ENCODE measurements at regions not wholly inside any gene's neighbourhood (a gene's known extent, or its start where the extent isn't known, plus 50 kb on each side); places are given as distances from the start of the nearest gene placed in this dataset.
"Not testable (repeated sequence)": the region's sequence is repeated elsewhere in the genome, so short reads cannot be mapped to it uniquely, and the experiment has no call there.

DNA sequence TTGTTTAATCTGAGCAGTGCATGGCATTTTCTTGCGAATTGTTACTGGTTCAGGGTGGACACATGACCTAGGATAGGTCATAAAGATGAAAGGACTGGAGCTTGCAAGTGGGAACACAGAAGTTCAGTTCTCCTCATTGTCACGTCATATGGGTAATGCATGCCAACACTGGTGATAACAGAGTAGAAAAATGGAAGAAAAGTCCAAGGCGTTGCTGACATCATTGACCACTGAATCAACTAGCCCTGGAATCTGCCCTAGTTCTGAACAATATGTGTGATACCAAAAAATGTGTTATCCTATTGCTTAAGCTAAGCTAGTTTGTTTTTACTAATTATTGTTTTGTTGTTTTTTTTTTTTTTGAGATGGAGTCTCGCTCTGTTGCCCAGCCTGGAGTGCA, 234.2 kb upstream of the MAF start:
- no peak for DNase-seq
- H3K27ac ChIP-seq, result no peak overlapping the region
- H3K9me2 ChIP-seq (ENCODE audit: insufficient read depth), result no peaks in the 10 kb centered on the region; the same call in 1 of the 2 replicates
- POLR2A ChIA-PET (ENCODE audit: unreplicated experiment), result no interaction called here
- H2AFZ ChIP-seq, result no peak overlapping the region
- CTCF ChIA-PET, result no interaction called here
- no peaks in the 10 kb centered on the region for H3K9me3 ChIP-seq (ENCODE audit: insufficient read depth, low read depth)
- TF ChIP-seq, protein P1, sequence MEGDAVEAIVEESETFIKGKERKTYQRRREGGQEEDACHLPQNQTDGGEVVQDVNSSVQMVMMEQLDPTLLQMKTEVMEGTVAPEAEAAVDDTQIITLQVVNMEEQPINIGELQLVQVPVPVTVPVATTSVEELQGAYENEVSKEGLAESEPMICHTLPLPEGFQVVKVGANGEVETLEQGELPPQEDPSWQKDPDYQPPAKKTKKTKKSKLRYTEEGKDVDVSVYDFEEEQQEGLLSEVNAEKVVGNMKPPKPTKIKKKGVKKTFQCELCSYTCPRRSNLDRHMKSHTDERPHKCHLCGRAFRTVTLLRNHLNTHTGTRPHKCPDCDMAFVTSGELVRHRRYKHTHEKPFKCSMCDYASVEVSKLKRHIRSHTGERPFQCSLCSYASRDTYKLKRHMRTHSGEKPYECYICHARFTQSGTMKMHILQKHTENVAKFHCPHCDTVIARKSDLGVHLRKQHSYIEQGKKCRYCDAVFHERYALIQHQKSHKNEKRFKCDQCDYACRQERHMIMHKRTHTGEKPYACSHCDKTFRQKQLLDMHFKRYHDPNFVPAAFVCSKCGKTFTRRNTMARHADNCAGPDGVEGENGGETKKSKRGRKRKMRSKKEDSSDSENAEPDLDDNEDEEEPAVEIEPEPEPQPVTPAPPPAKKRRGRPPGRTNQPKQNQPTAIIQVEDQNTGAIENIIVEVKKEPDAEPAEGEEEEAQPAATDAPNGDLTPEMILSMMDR (conservative IDR thresholded peaks at IDR 0.05), result no peak
- TF ChIP-seq EZH2 (IDR thresholded peaks at IDR 0.05; ENCODE audit: low read depth), result no peak
- BruUV-seq (replicated peaks), result no TSS peak
- H3K4me2 ChIP-seq, result no peak overlapping the region
- intact Hi-C loops (cut with micrococcal nuclease; ENCODE audit: unreplicated experiment), result no loop called here
- no peaks in the 10 kb centered on the region for H3K36me3 ChIP-seq (ENCODE audit: low read depth)
- no peak overlapping the region for H3K4me3 ChIP-seq
- no peaks in the 10 kb centered on the region for H3F3A ChIP-seq (ENCODE audit: insufficient read depth, low read depth)
- no peaks in the 10 kb centered on the region for H3K79me2 ChIP-seq (ENCODE audit: low read depth)
- peaks cover 54% of the 10 kb centered on the region for H3K27me3 ChIP-seq (ENCODE audit: insufficient read depth, low read depth)
- no peaks in the 10 kb centered on the region for H4K20me1 ChIP-seq (ENCODE audit: insufficient read depth)
- H3K4me1 ChIP-seq (replicated peaks; ENCODE audit: insufficient read depth), result no peaks in the 10 kb centered on the region

DNA sequence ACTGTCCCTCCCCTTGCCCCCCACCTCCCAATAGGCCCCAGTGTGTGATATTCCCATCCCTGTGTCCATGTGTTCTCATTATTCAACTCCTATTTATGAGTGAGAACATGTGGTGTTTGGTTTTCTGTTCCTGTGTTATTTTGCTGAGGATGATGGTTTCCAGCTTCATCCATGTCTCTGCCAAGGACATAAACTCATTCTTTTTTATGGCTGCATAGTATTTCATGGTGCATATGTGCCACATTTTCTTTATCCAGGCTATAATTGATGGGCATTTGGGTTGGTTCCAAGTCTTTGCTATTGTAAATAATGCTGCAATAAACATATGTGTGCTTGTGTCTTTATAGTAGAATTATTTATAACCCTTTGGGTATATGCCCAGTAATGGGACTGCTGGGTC, 233.5 kb upstream of the MAF start:
- H3K4me2 ChIP-seq; DNase-seq; H3K79me2 ChIP-seq (ENCODE audit: low read depth); BruUV-seq (replicated peaks); H3K4me3 ChIP-seq; POLR2A ChIA-PET (ENCODE audit: unreplicated experiment); H3F3A ChIP-seq (ENCODE audit: insufficient read depth, low read depth); intact Hi-C loops (cut with micrococcal nuclease; ENCODE audit: unreplicated experiment); H4K20me1 ChIP-seq (ENCODE audit: insufficient read depth); H3K27ac ChIP-seq; H2AFZ ChIP-seq; H3K36me3 ChIP-seq (ENCODE audit: low read depth); H3K4me1 ChIP-seq (replicated peaks; ENCODE audit: insufficient read depth); H3K9me2 ChIP-seq (ENCODE audit: insufficient read depth); CTCF ChIA-PET; H3K9me3 ChIP-seq (ENCODE audit: insufficient read depth, low read depth): not testable (repeated sequence)
- H3K27me3 ChIP-seq (ENCODE audit: insufficient read depth, low read depth), result peaks cover 48% of the 10 kb centered on the region

DNA sequence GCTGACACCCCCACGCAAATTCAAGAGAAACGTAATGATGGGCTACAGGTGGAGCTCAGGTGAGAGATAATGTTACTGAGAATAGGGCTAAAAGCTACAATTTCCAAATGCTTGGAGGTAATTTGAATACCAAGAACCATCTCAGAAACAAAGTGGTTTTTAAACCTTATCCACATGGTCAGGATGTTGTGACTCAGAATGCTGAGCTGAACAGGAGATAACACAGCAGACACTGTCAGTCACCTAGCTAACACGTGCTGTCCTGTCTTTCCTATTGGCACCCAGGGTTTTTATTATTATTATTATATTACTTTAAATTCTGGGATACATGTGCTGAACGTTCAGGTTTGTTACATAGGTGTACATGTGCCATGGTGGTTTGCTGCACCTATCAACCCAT, 233.0 kb upstream of the MAF start:
- H3K9me3 ChIP-seq (ENCODE audit: insufficient read depth, low read depth), result no peaks in the 10 kb centered on the region
- CTCF ChIA-PET, result no interaction called here
- no peak for TF ChIP-seq EZH2 (IDR thresholded peaks at IDR 0.05; ENCODE audit: low read depth)
- TF ChIP-seq, protein P1 (conservative IDR thresholded peaks at IDR 0.05), result no peak

DNA sequence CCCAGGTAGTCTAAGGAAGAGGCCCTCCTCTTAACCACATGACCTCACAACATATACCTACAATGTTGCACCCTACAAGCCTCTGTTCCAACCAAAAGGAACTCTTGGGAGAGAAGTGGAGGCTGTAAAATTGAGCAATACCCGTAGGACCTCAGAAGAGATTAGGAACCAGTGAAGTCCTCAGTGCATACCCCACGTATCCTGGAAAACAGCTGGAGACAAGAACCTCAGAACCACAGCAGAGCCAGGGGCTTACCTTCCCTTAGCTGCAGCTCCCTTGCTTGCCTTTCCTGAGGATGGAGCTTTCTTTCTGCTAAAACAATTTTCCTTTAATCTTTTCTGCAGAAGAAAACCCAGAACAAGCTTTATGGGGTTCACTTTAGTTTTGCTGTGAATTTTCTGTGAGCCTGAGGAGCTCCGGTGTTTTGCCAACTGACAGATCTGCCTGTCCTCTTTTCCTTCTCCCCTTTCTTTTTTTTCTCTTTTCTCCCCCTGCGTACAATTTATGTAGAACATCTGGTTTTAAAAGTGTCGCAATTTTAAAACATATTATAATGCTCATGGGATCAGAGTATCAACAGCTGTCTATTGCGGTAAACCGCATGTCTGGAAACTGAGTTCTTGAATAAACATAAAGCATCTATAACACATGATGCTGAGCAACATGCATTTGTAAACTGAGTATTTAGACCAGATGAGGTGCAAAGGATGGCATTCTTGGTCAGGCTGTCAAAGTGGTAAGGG, 226.4 kb upstream of the MAF start:
- Histone ChIP-seq H3K36me3 (ENCODE audit: low read depth) (no peaks in the 10 kb centered on the region), H2AFZ (no peak overlapping the region), H3K4me2 (no peak overlapping the region), H3K4me1 (replicated peaks; ENCODE audit: insufficient read depth) (no peaks in the 10 kb centered on the region), H3K79me2 (ENCODE audit: low read depth) (no peaks in the 10 kb centered on the region), H3K27ac (no peak overlapping the region), H3F3A (ENCODE audit: insufficient read depth, low read depth) (no peaks in the 10 kb centered on the region), H3K9me2 (ENCODE audit: insufficient read depth) (no peaks in the 10 kb centered on the region), H3K4me3 (no peak overlapping the region), H3K27me3 (ENCODE audit: insufficient read depth, low read depth) (peaks cover 30% of the 10 kb centered on the region; the same call in 1 of the 2 replicates), H4K20me1 (ENCODE audit: insufficient read depth) (no peaks in the 10 kb centered on the region), H3K9me3 (ENCODE audit: insufficient read depth, low read depth) (no peaks in the 10 kb centered on the region)
- no TSS peak for BruUV-seq (replicated peaks)
- POLR2A ChIA-PET (ENCODE audit: unreplicated experiment), result no interaction called here
- intact Hi-C loops (cut with micrococcal nuclease; ENCODE audit: unreplicated experiment), result no loop called here
- TF ChIP-seq, protein P1 (conservative IDR thresholded peaks at IDR 0.05), result no peak
- TF ChIP-seq EZH2 (IDR thresholded peaks at IDR 0.05; ENCODE audit: low read depth), result no peak
- CTCF ChIA-PET, result no interaction called here
- DNase-seq, result no peak

More for the DNA sequence above, 233.0 kb upstream of the MAF start:
- Histone ChIP-seq H3K27ac (no peak overlapping the region), H3K27me3 (ENCODE audit: insufficient read depth, low read depth) (peaks cover 48% of the 10 kb centered on the region), H4K20me1 (ENCODE audit: insufficient read depth) (no peaks in the 10 kb centered on the region), H2AFZ (no peak overlapping the region), H3K4me1 (replicated peaks; ENCODE audit: insufficient read depth) (no peaks in the 10 kb centered on the region), H3F3A (ENCODE audit: insufficient read depth, low read depth) (no peaks in the 10 kb centered on the region), H3K36me3 (ENCODE audit: low read depth) (no peaks in the 10 kb centered on the region), H3K4me2 (no peak overlapping the region), H3K4me3 (no peak overlapping the region), H3K79me2 (ENCODE audit: low read depth) (no peaks in the 10 kb centered on the region), H3K9me2 (ENCODE audit: insufficient read depth) (no peaks in the 10 kb centered on the region; the same call in 1 of the 2 replicates)
- intact Hi-C loops (cut with micrococcal nuclease; ENCODE audit: unreplicated experiment), result no loop called here
- POLR2A ChIA-PET (ENCODE audit: unreplicated experiment), result no interaction called here
- BruUV-seq (replicated peaks), result no TSS peak
- no peak for DNase-seq

Measured in PC-9 (cell line).